NCI-H1417 treated with DMSO at 0.1 percent for 48 hours (cell line): ENCODE measurements at regions not wholly inside any gene's neighbourhood (a gene's known extent, or its start where the extent isn't known, plus 50 kb on each side); places are given as distances from the start of the nearest gene placed in this dataset.
"Not testable (repeated sequence)": the region's sequence is repeated elsewhere in the genome, so short reads cannot be mapped to it uniquely, and the experiment has no call there.

Experiments used
- DNase-seq: peaks from one replicate; lab custom pipeline; 2025; lab: John Stamatoyannopoulos, UW

DNA sequence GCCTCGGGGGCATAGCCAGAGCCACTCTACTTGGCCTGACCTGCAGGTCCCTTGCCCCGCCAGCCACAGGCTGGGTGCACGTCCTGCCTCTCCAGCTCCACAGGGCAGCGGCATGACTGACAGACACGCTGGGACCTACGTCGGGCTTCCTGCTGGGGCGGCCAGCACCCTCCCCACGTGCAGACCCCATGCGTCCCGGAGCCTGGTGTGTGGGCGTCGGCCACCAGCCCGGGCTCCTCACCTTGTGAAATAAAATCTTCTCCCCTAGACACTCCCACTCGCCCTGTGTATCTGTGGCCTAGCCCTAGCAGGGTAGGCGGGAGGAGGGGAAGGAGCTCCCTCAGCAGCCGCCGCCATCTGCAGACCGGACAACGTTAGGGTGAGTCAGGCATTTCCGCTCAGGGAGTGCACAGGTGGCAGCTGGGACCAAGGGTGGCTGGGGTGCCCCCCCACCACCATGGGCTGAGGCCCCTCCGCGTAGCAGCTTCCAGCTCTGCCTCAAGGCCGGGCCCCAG, 119.5 kb downstream of the IGLL1 start:
- DNase-seq = not testable (repeated sequence)

- DNase-seq = not testable (repeated sequence)
Observed at GRCh38 chr22:23459645-23460516, 120.2 kb downstream of the IGLL1 start.

DNA sequence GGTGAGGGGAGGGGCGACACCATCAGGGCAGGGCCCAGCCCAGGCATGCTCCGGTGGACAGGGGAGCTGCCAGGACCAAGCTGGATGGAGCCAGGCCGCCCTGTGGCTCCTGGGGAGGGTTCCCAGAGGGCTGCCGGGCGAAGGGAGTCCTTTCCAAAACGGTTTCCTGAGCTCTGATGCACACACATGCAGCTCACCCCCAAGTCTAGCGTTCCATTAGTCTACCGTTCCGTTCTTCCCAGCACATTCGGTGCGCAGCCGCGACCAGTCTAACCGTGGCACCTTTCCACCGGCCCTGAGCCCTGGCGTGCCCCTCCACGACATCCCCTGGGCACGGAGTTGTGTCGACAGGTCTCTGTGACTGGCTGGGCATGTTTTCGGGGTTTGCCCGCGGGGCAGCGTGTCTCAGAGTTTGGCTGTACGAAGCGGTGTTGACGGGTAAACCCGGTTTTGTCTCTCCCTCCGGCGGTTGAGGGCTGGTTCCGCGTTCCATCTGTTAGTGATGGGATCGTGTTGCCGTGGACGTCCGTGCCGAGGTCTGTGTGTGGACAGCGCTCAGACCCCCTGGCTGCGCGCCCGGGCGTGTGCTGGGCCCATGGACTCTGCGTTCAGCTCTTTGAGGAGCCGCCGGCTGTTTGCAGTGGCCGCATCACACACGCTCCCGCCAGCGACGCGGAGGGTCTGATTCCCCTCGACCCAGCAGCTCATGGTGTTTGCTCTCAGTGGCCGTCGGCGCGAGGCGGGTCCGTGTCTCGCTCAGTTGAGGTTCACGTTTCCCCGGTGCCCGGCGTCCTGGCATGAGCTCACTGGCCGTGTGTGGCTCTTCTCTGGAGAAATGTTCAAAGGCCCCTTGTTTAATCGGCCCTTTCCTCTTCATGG, 121.2 kb downstream of the IGLL1 start:
- no peak for DNase-seq

- DNase-seq = peak; percentile 58
Observed at GRCh38 chr22:23457380-23457985, 122.6 kb downstream of the IGLL1 start.

- DNase-seq = peak; percentile 70
Observed at GRCh38 chr22:23456666-23457379, 123.3 kb downstream of the IGLL1 start.

DNA sequence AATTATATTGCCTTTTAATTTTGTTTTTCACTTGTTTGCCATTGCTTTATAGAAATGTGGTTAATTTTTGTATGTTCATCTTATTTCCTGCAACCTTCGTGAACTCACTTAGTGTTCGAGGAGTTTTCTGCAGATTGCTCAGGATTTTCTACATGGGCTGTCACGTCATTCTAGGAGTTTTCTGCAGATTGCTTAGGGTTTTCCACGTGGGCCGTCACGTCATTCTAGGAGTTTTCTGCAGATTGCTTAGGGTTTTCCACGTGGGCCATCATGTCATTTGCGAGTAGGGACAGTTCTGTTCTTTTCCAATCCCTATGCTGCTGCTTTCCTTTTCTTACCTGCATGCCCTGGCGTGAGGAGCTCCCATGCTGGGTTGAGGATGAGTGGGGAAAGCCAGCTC, 125.7 kb downstream of the IGLL1 start:
- not testable (repeated sequence) for DNase-seq

- no peak for DNase-seq
Observed at GRCh38 chr22:23453277-23453676, 126.8 kb downstream of the IGLL1 start.

- no peak for DNase-seq
Observed at GRCh38 chr22:23452231-23453010, 127.7 kb downstream of the IGLL1 start.

DNA sequence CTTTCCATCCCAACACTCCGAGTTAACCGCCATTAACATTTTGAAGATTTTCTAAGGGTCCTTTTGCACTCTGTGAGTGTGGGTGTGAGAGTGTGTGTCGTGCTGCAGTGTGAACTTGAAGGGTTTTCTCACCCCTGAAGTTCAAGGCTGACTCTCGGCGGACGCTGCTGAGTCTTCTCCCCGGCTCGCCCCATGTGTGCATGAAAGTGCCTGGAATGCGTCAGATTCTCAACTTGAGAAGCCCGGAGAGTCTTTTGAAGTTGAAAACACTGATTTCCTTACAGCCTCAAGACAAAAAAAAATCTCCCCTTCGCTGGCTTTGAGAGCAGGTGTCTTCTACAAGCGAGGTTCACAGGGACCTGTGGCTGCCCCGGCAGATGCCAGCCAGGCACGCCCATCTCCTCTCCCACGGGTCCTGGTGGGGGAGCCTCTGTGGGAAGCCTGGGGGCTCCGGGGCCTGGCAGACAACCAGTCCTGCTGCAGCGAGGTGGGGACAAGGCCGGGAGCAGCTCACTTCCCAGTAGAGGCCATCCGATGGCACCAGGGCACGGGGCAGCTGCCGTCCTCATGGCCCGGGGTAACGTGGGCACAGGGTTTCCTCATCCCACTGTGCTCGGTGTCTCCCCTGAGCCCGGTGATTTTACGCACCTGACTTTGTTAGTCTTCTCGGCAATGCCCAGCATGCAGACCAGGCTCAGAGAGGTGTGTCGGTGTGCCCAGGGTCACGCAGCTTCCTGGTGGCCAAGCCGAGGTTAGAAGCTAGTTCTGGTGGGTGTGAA, 128.4 kb downstream of the IGLL1 start:
- DNase-seq = not testable (repeated sequence)

DNA sequence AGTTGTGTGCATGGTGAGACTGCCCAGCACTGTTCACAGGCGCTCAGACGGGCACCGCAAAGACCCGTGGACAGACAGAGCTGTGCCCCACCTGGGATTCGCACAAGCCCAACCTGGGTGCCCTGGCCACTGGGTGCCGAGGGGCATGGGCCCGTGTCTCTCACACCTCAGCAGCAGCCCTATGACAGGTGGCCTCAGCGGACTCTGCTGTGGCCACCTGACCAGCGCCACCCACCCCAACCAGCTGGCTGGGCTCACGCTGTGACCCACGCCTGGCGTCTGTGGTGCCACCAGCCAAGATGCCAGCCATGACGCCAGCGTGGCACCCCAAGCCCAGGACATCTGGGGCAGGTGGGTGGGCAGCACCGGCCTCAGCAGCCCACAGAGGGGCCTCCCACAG, 129.3 kb downstream of the IGLL1 start:
- DNase-seq = not testable (repeated sequence)

DNA sequence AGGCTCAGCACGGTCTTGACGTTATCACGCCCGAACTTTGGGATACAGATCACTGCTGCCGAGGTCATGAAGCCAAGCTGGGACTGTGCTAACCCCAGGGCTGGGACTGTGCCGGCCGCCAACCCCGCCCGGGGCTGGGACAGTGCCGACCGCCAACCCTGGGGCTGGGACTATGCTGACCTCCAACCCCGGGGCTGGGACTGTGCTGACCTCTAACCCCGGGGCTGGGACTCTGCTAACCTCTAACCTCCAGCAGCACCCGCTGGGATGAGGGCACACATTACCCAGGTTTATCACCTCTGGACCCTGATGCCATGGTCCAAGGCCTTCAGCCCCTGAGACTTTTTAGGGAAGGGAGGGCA, 129.7 kb downstream of the IGLL1 start:
- DNase-seq = no peak

- not testable (repeated sequence) for DNase-seq
Observed at GRCh38 chr22:23449748-23450433, 130.2 kb downstream of the IGLL1 start.

- not testable (repeated sequence) for DNase-seq
Observed at GRCh38 chr22:23448499-23449288, 131.4 kb downstream of the IGLL1 start.

- no peak for DNase-seq
Observed at GRCh38 chr22:23446796-23447350, 133.2 kb downstream of the IGLL1 start.

DNA sequence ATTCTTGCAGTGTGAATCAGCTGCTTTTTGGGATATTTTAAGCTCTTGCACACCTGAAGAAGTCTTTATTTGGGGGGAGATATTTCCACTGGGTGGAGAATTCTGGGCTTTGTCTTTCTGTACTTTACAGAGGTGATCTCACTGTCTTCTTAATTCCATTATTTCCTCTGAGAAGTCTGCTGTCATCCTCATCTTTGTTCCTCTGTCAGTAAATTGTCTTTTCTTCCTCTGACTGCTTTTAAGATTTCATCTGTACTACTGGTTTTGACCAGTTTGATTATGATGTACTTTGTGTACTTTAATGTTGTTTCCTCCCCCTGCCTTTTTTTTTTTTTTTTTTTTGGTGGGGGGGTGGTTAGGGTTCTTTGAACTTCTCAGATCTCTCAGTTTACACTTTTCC, 133.9 kb downstream of the IGLL1 start:
- not testable (repeated sequence) for DNase-seq

DNA sequence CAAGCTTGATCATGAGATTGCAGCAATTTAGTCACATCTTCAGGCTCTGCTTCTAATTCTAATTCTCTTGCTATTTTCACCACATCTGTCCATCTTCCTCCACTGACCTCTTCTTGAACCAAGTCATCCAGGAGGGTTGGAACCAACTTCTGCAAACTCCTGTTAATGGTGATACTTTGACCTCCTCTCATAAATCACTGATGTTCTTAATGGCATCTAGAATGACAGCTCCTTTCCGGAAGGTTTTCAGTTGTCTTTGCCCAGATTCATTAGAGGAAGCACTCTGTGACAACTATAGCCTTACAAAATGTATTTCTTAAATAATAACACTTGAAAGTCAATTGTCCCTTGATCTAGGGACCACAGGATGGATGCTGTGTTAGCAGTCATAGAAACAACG, 136.2 kb downstream of the IGLL1 start:
- DNase-seq = not testable (repeated sequence)

DNA sequence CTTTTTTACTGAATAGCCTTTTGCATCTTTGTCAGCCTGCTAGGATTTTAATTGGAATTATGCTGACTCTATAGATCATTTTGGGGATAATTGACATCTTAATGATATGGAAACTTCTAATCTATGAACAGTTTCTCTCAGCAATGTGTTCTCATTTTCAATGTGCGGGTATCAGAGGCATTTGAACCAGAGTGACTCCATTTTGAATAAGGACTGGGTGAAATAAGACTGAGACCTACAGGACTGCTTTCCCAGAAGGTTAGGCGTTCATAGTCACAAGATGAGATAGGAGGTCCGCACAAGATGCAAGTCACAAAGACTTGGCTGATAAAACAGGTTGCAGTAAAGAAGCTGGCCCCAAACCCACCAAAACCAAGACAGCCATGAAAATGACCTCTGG, 140.5 kb downstream of the IGLL1 start:
- DNase-seq = not testable (repeated sequence)

GRCh38 chr22:23438216-23438615, 141.9 kb downstream of the IGLL1 start:
- no peak for DNase-seq
